Tibial nerve (tissue), 4 donors: ENCODE measurements at regions not wholly inside any gene's neighbourhood (a gene's known extent, or its start where the extent isn't known, plus 50 kb on each side); places are given as distances from the start of the nearest gene placed in this dataset.

ENCODE experiments used
- DNase-seq, 2 donors: peaks; one replicate each; pipeline ENCODE4 v3.0.0-alpha.2; 2019; ENCODE audit warnings: low spot score in 2 of 2
- H3K27ac ChIP-seq, 4 donors: fragments of 200-600 bp; sonication (generic) in 3 of 4; one replicate each; pipeline ENCODE4 v1.5.1; 2017 to 2019; ENCODE audit warnings: mild to moderate bottlenecking in 1 of 4
- H3K27me3 ChIP-seq, 2 donors: fragments of 200-600 bp; sonication (generic) in 1 of 2; one replicate each; pipeline versions ENCODE4 v1.5.1 to v1.6.0; 2017 to 2019
- H3K36me3 ChIP-seq, 3 donors: fragments of 200-600 bp; sonication (generic); one replicate each; pipeline ENCODE4 v1.5.1; 2018 to 2019
- H3K4me1 ChIP-seq, 4 donors: fragments of 200-600 bp; sonication (generic) in 3 of 4; one replicate each; pipeline ENCODE4 v1.5.1; 2017 to 2019
- H3K4me3 ChIP-seq, 4 donors: fragments of 200-600 bp; sonication (generic) in 3 of 4; one replicate each; pipeline ENCODE4 v1.5.1; 2017 to 2019; ENCODE audit warnings: mild to moderate bottlenecking in 1 of 4, moderate library complexity in 1 of 4
- H3K9me3 ChIP-seq, 4 donors: fragments of 200-600 bp; sonication (generic) in 3 of 4; one replicate each; pipeline ENCODE4 v1.5.1; 2017 to 2019
- EP300 ChIP-seq, 2 donors: sonication (generic); formaldehyde crosslinking; IDR thresholded peaks; one replicate each; pipeline ENCODE4 v1.6.1; 2017; ENCODE audit warnings: antibody characterized with exemption in 2 of 2, mild to moderate bottlenecking in 1 of 2
- POLR2A ChIP-seq, 2 donors: fragments of 450-650 bp; IDR thresholded peaks; one replicate each; pipeline ENCODE4 v1.6.1; 2017; ENCODE audit warnings: antibody characterized with exemption in 2 of 2, mild to moderate bottlenecking in 2 of 2, moderate library complexity in 2 of 2
- WGBS, 2 donors: methylation state at CpG; one replicate each; pipeline ENCODE4 v1.1.5; 2018; 5-methylcytosine and 5-hydroxymethylcytosine counted together
- TF ChIP-seq, protein P1 (sequence below), 5 experiments: fragments of 200-600 bp in 3 of 5; fragments of 450-650 bp in 2 of 5; sonication (generic) in 3 of 5; IDR thresholded peaks; one replicate each; pipeline ENCODE4 v1.5.1; 2016 to 2019; ENCODE audit warnings: antibody characterized with exemption in 5 of 5, mild to moderate bottlenecking in 3 of 5, moderate library complexity in 2 of 5

DNA sequence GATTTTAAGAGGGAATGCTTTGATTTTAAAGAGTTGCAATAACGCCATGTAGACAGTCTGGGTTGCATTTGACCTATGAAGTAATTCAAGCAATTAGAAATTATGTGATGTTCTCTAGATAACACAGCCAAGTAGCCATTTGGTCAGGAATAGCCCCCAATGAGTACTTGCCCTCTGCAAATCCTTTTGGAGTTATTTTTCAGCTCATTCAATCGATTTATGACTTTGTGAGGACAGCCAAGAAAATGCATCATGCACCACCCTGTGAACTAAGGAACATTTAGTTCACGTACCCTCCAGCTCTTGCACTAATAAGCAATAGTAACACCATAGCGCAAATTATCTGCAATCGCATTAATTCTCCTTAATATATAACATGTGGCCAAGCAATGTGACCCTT, 552.6 kb upstream of the INTU start:
- no peaks in the 10 kb centered on the region for H3K9me3 ChIP-seq
- WGBS, 2 donors: 68 to 70% methylated on average over 5 of the region's 5 CpGs
- H3K27ac ChIP-seq: no peak overlapping the region
- no peak for TF ChIP-seq POLR2A (IDR thresholded peaks at IDR 0.05)
- no peak for TF ChIP-seq EP300 (IDR thresholded peaks at IDR 0.05)
- TF ChIP-seq, protein P1, sequence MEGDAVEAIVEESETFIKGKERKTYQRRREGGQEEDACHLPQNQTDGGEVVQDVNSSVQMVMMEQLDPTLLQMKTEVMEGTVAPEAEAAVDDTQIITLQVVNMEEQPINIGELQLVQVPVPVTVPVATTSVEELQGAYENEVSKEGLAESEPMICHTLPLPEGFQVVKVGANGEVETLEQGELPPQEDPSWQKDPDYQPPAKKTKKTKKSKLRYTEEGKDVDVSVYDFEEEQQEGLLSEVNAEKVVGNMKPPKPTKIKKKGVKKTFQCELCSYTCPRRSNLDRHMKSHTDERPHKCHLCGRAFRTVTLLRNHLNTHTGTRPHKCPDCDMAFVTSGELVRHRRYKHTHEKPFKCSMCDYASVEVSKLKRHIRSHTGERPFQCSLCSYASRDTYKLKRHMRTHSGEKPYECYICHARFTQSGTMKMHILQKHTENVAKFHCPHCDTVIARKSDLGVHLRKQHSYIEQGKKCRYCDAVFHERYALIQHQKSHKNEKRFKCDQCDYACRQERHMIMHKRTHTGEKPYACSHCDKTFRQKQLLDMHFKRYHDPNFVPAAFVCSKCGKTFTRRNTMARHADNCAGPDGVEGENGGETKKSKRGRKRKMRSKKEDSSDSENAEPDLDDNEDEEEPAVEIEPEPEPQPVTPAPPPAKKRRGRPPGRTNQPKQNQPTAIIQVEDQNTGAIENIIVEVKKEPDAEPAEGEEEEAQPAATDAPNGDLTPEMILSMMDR (IDR thresholded peaks at IDR 0.05): no peak
- no peaks in the 10 kb centered on the region for H3K36me3 ChIP-seq
- H3K27me3 ChIP-seq: no peaks in the 10 kb centered on the region
- DNase-seq: no peak
- H3K4me3 ChIP-seq: no peak overlapping the region
- no peaks in the 10 kb centered on the region for H3K4me1 ChIP-seq

DNA sequence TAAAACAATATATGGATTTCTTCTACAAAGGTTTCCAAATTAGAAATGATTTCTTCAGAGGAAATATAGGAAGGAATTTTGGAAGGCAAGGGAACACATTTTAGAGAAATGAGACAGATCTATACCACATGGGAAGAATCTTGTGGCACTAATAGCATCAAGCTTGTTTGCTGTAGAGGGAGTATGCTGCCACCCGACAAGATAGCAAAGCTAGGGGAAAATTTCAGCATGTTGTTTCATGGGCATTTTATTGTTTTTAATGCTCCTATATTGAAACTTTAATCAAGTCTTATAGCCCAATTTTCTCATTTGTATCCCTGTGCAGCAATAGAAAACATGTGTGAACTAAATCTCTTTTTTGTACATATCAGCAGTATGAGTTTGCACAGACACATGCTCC, 551.7 kb upstream of the INTU start:
- Histone ChIP-seq H3K4me3 (no peak overlapping the region), H3K27ac (no peak overlapping the region), H3K27me3 (no peaks in the 10 kb centered on the region), H3K36me3 (no peaks in the 10 kb centered on the region), H3K9me3 (no peaks in the 10 kb centered on the region), H3K4me1 (no peaks in the 10 kb centered on the region)
- no peak for DNase-seq
- TF ChIP-seq, protein P1 (IDR thresholded peaks at IDR 0.05): no peak
- TF ChIP-seq EP300 (IDR thresholded peaks at IDR 0.05) (no peak), POLR2A (IDR thresholded peaks at IDR 0.05) (no peak)
- WGBS, 2 donors: 95 to 97% methylated on average over 1 of the region's 1 CpG

DNA sequence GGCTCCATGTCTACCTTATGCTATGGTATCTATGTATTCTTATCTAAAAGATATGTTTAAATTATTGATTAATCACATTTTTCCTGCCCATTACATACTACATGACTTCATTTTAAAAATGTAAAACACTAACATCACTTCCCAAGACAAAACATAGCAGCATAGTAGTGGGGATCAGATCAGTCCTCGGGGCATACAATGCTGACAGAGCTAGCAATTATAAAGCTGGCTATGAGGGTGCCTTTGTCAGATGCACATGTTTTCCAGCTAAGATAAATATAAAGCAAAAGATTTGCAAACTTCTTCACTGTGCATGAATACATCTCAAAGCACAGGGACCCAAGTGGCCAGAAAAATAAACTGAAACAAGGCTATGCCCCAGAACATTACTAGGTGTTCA, 549.8 kb upstream of the INTU start:
- Histone ChIP-seq H3K4me1 (no peaks in the 10 kb centered on the region), H3K27ac (no peak overlapping the region), H3K36me3 (no peaks in the 10 kb centered on the region), H3K4me3 (no peak overlapping the region), H3K27me3 (no peaks in the 10 kb centered on the region), H3K9me3 (peaks cover 0 to 9% (median 0%) of the 10 kb centered on the region in 4 donors)
- no peak for DNase-seq
- 35 to 36% methylated on average over 1 of the region's 1 CpG for WGBS, 2 donors
- TF ChIP-seq EP300 (IDR thresholded peaks at IDR 0.05): no peak
- TF ChIP-seq POLR2A (IDR thresholded peaks at IDR 0.05): no peak
- TF ChIP-seq, protein P1 (IDR thresholded peaks at IDR 0.05): no peak

DNA sequence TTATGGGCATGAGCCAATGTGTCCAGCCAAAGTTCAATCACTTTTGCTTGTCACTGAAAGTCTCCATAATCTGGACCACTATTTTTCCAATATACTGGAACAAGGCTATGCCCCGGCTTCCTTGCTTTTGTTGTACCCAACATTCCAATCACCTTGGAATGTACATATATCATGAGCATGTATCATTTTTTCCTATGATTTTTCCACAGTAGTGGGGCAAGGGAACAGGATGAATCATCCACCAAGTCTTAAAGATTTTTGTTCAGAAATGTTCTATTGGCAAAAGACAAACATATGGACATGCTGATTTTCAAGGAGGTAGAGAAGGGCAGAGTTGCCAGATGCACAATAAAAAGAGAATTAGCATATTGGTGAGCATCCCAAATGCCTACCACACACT, 548.1 kb upstream of the INTU start:
- DNase-seq: no peak
- TF ChIP-seq POLR2A (IDR thresholded peaks at IDR 0.05): no peak
- TF ChIP-seq EP300 (IDR thresholded peaks at IDR 0.05): no peak
- TF ChIP-seq, protein P1 (IDR thresholded peaks at IDR 0.05): no peak
- Histone ChIP-seq H3K27ac (no peak overlapping the region), H3K4me3 (no peak overlapping the region), H3K36me3 (no peaks in the 10 kb centered on the region), H3K4me1 (no peaks in the 10 kb centered on the region), H3K27me3 (no peaks in the 10 kb centered on the region), H3K9me3 (peaks cover 0 to 14% (median 0%) of the 10 kb centered on the region in 4 donors)
- 100% methylated on average over 1 of the region's 1 CpG for WGBS, 2 donors

DNA sequence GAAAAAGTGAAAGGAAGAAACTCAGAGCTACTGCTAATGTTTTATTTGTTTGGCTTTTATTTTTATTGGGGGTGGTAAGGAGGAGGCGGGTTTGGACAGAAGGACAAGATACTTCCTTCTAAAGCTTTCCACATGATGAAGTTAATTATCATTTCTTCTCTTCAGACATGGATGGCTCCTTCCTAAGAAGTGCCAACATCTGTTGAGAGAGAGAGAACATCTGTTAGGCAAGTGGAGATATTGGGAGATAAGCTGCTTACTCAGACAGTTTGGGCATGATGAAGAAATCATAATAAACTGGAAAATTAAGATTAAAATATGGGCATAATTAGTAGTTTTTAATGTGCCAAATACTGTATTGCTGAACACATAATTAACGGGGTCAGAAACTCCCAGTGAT, 535.7 kb upstream of the INTU start:
- no peak overlapping the region for H3K4me3 ChIP-seq
- peaks cover 0 to 6% (median 0%) of the 10 kb centered on the region in 4 donors for H3K9me3 ChIP-seq
- H3K36me3 ChIP-seq: no peaks in the 10 kb centered on the region
- H3K27me3 ChIP-seq: no peaks in the 10 kb centered on the region
- TF ChIP-seq, protein P1 (IDR thresholded peaks at IDR 0.05): no peak
- TF ChIP-seq EP300 (IDR thresholded peaks at IDR 0.05) (no peak), POLR2A (IDR thresholded peaks at IDR 0.05) (no peak)
- DNase-seq: no peak
- no peaks in the 10 kb centered on the region for H3K4me1 ChIP-seq
- no peak overlapping the region for H3K27ac ChIP-seq
- WGBS, 2 donors: 65 to 71% methylated on average over 2 of the region's 2 CpGs
